ENCODE measurements at regions not wholly inside any gene's neighbourhood (a gene's known extent, or its start where the extent isn't known, plus 50 kb on each side); places are given as distances from the start of the nearest gene placed in this dataset.
"Not testable (repeated sequence)": the region's sequence is repeated elsewhere in the genome, so short reads cannot be mapped to it uniquely, and the experiment has no call there.

DNA sequence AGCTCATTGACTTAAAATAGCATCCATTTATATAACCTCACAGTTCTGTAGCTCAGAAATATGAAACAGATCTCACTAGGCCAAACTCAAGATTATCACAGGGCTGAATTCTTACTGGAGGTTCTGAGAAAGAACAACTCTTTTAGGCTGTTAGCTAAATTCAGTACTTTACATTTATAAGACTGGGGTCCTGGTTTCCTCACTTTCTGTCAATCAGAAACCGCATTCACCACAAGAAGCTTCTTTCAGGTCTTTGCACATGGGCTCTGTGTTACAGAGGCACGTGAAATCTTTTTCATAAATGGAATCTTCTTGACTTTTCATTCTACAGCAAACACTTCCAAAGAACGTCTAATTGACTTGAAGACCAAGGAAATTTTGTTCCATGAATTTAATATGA, 876.3 kb upstream of the FOXG1 start:
- H3K4me1 ChIP-seq, result no peaks in the 10 kb centered on the region
- H3K36me3 ChIP-seq, result no peaks in the 10 kb centered on the region
- TF ChIP-seq POLR2A (IDR thresholded peaks at IDR 0.05), result no peak
- TF ChIP-seq, protein P1, sequence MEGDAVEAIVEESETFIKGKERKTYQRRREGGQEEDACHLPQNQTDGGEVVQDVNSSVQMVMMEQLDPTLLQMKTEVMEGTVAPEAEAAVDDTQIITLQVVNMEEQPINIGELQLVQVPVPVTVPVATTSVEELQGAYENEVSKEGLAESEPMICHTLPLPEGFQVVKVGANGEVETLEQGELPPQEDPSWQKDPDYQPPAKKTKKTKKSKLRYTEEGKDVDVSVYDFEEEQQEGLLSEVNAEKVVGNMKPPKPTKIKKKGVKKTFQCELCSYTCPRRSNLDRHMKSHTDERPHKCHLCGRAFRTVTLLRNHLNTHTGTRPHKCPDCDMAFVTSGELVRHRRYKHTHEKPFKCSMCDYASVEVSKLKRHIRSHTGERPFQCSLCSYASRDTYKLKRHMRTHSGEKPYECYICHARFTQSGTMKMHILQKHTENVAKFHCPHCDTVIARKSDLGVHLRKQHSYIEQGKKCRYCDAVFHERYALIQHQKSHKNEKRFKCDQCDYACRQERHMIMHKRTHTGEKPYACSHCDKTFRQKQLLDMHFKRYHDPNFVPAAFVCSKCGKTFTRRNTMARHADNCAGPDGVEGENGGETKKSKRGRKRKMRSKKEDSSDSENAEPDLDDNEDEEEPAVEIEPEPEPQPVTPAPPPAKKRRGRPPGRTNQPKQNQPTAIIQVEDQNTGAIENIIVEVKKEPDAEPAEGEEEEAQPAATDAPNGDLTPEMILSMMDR (IDR thresholded peaks at IDR 0.05), result no peak
- TF ChIP-seq POLR2AphosphoS5 (IDR thresholded peaks at IDR 0.05), result no peak
- peaks cover 0 to 3% (median 0%) of the 10 kb centered on the region in 3 donors for H3K9me3 ChIP-seq
- H3K27me3 ChIP-seq, result no peaks in the 10 kb centered on the region
- H3K4me3 ChIP-seq, result no peak overlapping the region
- 76 to 90% methylated on average over 3 of the region's 3 CpGs for WGBS, 2 donors (ENCODE audit: low coverage in 1 of 2)
- ATAC-seq, result no peak
- no peak overlapping the region for H3K27ac ChIP-seq

DNA sequence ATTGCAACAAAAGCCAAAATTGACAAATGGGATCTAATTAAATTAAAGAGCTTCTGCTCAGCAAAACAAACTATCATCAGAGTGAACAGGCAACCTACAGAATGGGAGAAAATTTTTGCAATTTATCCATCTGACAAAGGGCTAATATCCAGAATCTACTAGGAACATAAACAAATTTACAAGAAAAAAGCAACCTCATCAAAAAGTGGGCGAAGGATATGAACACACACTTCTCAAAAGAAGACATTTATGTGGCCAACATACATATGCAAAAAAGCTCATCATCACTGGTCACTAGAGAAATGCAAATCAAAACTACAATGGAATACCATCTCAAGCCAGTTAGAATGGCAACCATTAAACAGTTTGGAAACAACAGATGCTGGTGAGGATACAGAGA, 858.1 kb upstream of the FOXG1 start:
- not testable (repeated sequence) for ATAC-seq, H3K27ac ChIP-seq, H3K36me3 ChIP-seq, H3K27me3 ChIP-seq, H3K9me3 ChIP-seq, H3K4me1 ChIP-seq, H3K4me3 ChIP-seq
- WGBS, 2 donors (ENCODE audit: low coverage in 1 of 2), result 70 to 100% methylated on average over 1 of the region's 1 CpG

DNA sequence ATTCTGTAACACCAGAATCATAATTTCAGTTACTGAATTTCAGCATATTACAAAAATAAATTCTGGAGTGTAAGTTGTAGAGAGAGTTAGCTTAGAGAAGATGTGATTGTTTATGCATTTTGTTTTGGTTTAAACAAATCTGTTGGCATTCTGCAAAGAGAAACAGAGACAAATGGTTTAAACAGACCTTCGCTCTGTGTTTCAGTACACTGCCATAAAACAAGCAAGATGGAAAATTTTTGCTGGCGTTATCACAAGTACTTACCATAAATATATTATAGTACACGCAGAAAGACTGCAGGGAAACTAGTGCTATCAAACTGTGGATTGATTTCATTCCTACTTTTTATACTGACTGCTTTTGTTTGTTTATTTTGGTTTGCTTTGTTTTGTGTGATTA, 850.3 kb upstream of the FOXG1 start:
- no peaks in the 10 kb centered on the region for H3K27me3 ChIP-seq
- no peaks in the 10 kb centered on the region for H3K36me3 ChIP-seq
- ATAC-seq, result no peak
- WGBS, 2 donors (ENCODE audit: low coverage in 1 of 2), result 32 to 64% methylated on average over 3 of the region's 3 CpGs
- no peak overlapping the region for H3K4me3 ChIP-seq
- H3K4me1 ChIP-seq, result no peaks in the 10 kb centered on the region
- H3K9me3 ChIP-seq, result peaks cover 0 to 2% (median 0%) of the 10 kb centered on the region in 3 donors
- H3K27ac ChIP-seq, result no peak overlapping the region
- TF ChIP-seq POLR2A (IDR thresholded peaks at IDR 0.05) (no peak), EP300 (IDR thresholded peaks at IDR 0.05) (no peak), POLR2AphosphoS5 (IDR thresholded peaks at IDR 0.05) (no peak)
- TF ChIP-seq, protein P1 (IDR thresholded peaks at IDR 0.05), result no peak

DNA sequence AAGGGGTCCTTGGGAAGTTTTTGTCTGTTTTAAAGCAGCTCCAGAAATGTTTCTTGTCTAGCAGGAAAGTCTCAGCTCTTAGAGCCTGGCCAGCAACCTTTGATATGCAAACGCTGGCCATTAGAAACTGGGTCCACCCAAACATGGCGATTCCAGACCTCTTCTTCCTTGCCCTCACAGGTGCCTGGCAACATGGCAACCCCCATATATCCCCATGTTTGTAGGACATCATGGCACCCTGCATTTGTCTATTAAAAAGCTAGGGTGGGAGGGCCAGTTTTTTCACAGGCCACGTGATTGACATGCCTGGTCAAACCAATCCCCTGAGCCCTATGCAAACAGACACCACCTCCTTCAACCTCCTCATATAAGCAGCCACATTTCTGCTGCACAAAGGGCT, 848.7 kb upstream of the FOXG1 start:
- peaks cover 0 to 5% (median 0%) of the 10 kb centered on the region in 3 donors for H3K9me3 ChIP-seq
- H3K4me3 ChIP-seq, result no peak overlapping the region
- TF ChIP-seq, protein P1 (IDR thresholded peaks at IDR 0.05), result no peak
- TF ChIP-seq POLR2AphosphoS5 (IDR thresholded peaks at IDR 0.05) (no peak), POLR2A (IDR thresholded peaks at IDR 0.05) (no peak), EP300 (IDR thresholded peaks at IDR 0.05) (no peak)
- no peaks in the 10 kb centered on the region for H3K4me1 ChIP-seq
- H3K36me3 ChIP-seq, result no peaks in the 10 kb centered on the region
- 100% methylated on average over 1 of the region's 3 CpGs for WGBS, 2 donors (ENCODE audit: low coverage in 1 of 2)
- no peak for ATAC-seq
- no peaks in the 10 kb centered on the region for H3K27me3 ChIP-seq
- H3K27ac ChIP-seq, result no peak overlapping the region

DNA sequence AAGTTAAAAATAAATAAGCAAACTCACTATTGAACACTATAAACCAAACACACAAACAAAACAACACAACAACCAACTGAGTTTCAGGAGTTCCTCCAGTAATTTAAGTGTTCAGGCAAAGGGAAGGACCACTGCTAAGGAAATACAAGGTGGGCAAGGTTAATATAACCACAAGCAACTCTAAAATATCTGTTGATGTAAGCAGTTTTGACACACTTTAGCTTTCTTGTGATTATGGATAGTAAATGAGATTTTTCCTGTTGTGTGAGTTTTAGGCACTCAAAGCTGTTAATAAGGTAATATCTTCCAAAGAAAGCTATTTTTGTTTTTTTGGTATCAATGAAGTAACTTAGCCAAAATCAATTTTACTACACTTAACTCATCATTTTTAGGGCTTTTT, 839.1 kb upstream of the FOXG1 start:
- no peaks in the 10 kb centered on the region for H3K4me1 ChIP-seq
- no peak overlapping the region for H3K4me3 ChIP-seq
- no peaks in the 10 kb centered on the region for H3K27me3 ChIP-seq
- no peak overlapping the region for H3K27ac ChIP-seq
- TF ChIP-seq POLR2AphosphoS5 (IDR thresholded peaks at IDR 0.05) (no peak), POLR2A (IDR thresholded peaks at IDR 0.05) (no peak), EP300 (IDR thresholded peaks at IDR 0.05) (no peak)
- TF ChIP-seq, protein P1 (IDR thresholded peaks at IDR 0.05), result no peak
- no peaks in the 10 kb centered on the region for H3K9me3 ChIP-seq
- no peak for ATAC-seq
- no peaks in the 10 kb centered on the region for H3K36me3 ChIP-seq

Measured in gastroesophageal sphincter (tissue), 4 donors.